Neuronal stem cell (in vitro differentiated cells): ENCODE measurements at regions not wholly inside any gene's neighbourhood (a gene's known extent, or its start where the extent isn't known, plus 50 kb on each side); places are given as distances from the start of the nearest gene placed in this dataset.
"Not testable (repeated sequence)": the region's sequence is repeated elsewhere in the genome, so short reads cannot be mapped to it uniquely, and the experiment has no call there.

Experiments used
- DNase-seq: peaks from one replicate; pipeline ENCODE4 v3.0.0-alpha.2; 2013; ENCODE audit warnings: low spot score
- H2AFZ ChIP-seq: one replicate; pipeline ENCODE4 v1.6.1; 2013; ENCODE audit warnings: mild to moderate bottlenecking, low read length, inconsistent platforms
- H2AK5ac ChIP-seq: 2 replicates; pipeline ENCODE4 v1.6.1; 2013; ENCODE audit warnings: low read depth, mild to moderate bottlenecking, inconsistent platforms, low read length, moderate library complexity, mixed read lengths
- H2BK120ac ChIP-seq: 2 replicates; pipeline ENCODE4 v1.6.1; 2013; ENCODE audit warnings: low read depth, mild to moderate bottlenecking, inconsistent platforms, low read length, moderate library complexity, mixed read lengths
- H2BK12ac ChIP-seq: one replicate; pipeline ENCODE4 v1.6.1; 2013; ENCODE audit warnings: low read length, inconsistent platforms
- H2BK15ac ChIP-seq: 2 replicates; pipeline ENCODE4 v1.6.1; 2013; ENCODE audit warnings: mild to moderate bottlenecking, low read length, inconsistent platforms, mixed read lengths
- H2BK5ac ChIP-seq: one replicate; pipeline ENCODE4 v1.6.1; 2013; ENCODE audit warnings: inconsistent platforms, mild to moderate bottlenecking, low read length, moderate library complexity
- H3K14ac ChIP-seq: one replicate; pipeline ENCODE4 v1.6.1; 2013; ENCODE audit warnings: low read length, inconsistent platforms
- H3K18ac ChIP-seq: 2 replicates; pipeline ENCODE4 v1.6.1; 2013; ENCODE audit warnings: low read length, inconsistent platforms
- H3K23ac ChIP-seq: 2 replicates; pipeline ENCODE4 v1.6.1; 2013; ENCODE audit warnings: low read depth, mild to moderate bottlenecking, mixed read lengths, low read length, inconsistent platforms; ENCODE audit not compliant: poor library complexity
- H3K27ac ChIP-seq: replicated peaks from 3 replicates; pipeline ENCODE4 v1.5.1; 2013; ENCODE audit warnings: low read length, inconsistent platforms
- H3K27me3 ChIP-seq, 3 experiments: 2 replicates each; pipeline ENCODE4 v1.6.1; 2013; ENCODE audit warnings: low read length in 3 of 3, mild to moderate bottlenecking in 2 of 3, inconsistent platforms in 1 of 3, low read depth in 1 of 3, mixed read lengths in 1 of 3, moderate library complexity in 1 of 3; ENCODE audit not compliant: control insufficient read depth in 3 of 3, insufficient read depth in 3 of 3
- H3K36me3 ChIP-seq, 2 donors: replicated peaks in 1 of 2; 2 replicates each; pipeline ENCODE4 v1.6.1; 2013; ENCODE audit warnings: low read length in 2 of 2; ENCODE audit not compliant: control insufficient read depth in 2 of 2, insufficient read depth in 2 of 2
- H3K4ac ChIP-seq: 2 replicates; pipeline ENCODE4 v1.6.1; 2013; ENCODE audit warnings: inconsistent platforms, mild to moderate bottlenecking, low read length, moderate library complexity
- H3K4me1 ChIP-seq, 2 donors: 1 replicate in 1 of 2; 2 replicates in 1 of 2; pipeline ENCODE4 v1.6.1; 2013; ENCODE audit warnings: low read length in 2 of 2, low read depth in 1 of 2; ENCODE audit not compliant: control insufficient read depth in 2 of 2, insufficient read depth in 1 of 2
- H3K4me2 ChIP-seq: one replicate; pipeline ENCODE4 v1.6.1; 2013; ENCODE audit warnings: mild to moderate bottlenecking, low read length, inconsistent platforms; ENCODE audit not compliant: insufficient read depth, poor library complexity, severe bottlenecking
- H3K4me3 ChIP-seq, 2 donors: 2 replicates each; pipeline ENCODE4 v1.5.1; 2013; ENCODE audit warnings: low read length in 2 of 2, mild to moderate bottlenecking in 2 of 2, inconsistent platforms in 1 of 2, moderate library complexity in 1 of 2
- H3K79me1 ChIP-seq: one replicate; pipeline ENCODE4 v1.6.1; 2013; ENCODE audit warnings: low read depth, mild to moderate bottlenecking, inconsistent platforms, low read length, moderate library complexity
- H3K9ac ChIP-seq: one replicate; pipeline ENCODE4 v1.6.1; 2013; ENCODE audit warnings: mild to moderate bottlenecking, low read depth, low read length, inconsistent platforms; ENCODE audit not compliant: poor library complexity
- H3K9me3 ChIP-seq, 2 donors: replicated peaks in 1 of 2; 2 replicates each; pipeline versions ENCODE3 to v1.6.1; 2013; ENCODE audit warnings: low read length in 2 of 2, mild to moderate bottlenecking in 2 of 2, inconsistent platforms in 1 of 2, low read depth in 1 of 2, mixed read lengths in 1 of 2, moderate library complexity in 1 of 2; ENCODE audit not compliant: control insufficient read depth in 2 of 2, insufficient read depth in 1 of 2
- H4K8ac ChIP-seq: one replicate; pipeline ENCODE4 v1.6.1; 2013; ENCODE audit warnings: low read depth, mild to moderate bottlenecking, inconsistent platforms, low read length, moderate library complexity
- H4K91ac ChIP-seq: one replicate; pipeline ENCODE4 v1.6.1; 2013; ENCODE audit warnings: low read length, low read depth, mild to moderate bottlenecking, inconsistent platforms; ENCODE audit not compliant: poor library complexity
- WGBS, 2 donors: extraction: QIAGEN DNeasy Blood & Tissue Kit; methylation state at CpG; one replicate each; pipeline ENCODE4 v1.1.7; 2013; ENCODE audit warnings: missing lambda C conversion rate in 2 of 2, mixed read lengths in 1 of 2; ENCODE audit not compliant: insufficient read length in 2 of 2, insufficient replicate concordance in 1 of 2; ENCODE audit errors: extremely low coverage in 2 of 2; 5-methylcytosine and 5-hydroxymethylcytosine counted together

- no CpG with 5 or more reads among the region's 4 CpGs for WGBS, 2 donors
- H3K27ac ChIP-seq, result no peak overlapping the region
Measured at GRCh38 chr6:121951123-121951522, 448.3 kb upstream of the HSF2 start.

GRCh38 chr6:121951918-121952379 is 447.5 kb upstream of the HSF2 start:
- no CpG with 5 or more reads among the region's 5 CpGs for WGBS, 2 donors
- no peak overlapping the region for H2AFZ ChIP-seq

More at GRCh38 chr6:121951123-121951522, 448.3 kb upstream of the HSF2 start:
- no peak overlapping the region for H2AFZ ChIP-seq
- H3K79me1 ChIP-seq, result no peaks in the 10 kb centered on the region
- H3K9me3 ChIP-seq, result no peaks in the 10 kb centered on the region
- no peak overlapping the region for H3K4me3 ChIP-seq
- no peak overlapping the region for H3K23ac ChIP-seq
- H3K4me2 ChIP-seq, result no peak overlapping the region
- H3K27me3 ChIP-seq, result no peaks in the 10 kb centered on the region
- no peak for DNase-seq
- no peaks in the 10 kb centered on the region for H3K36me3 ChIP-seq
- no peak overlapping the region for H4K8ac ChIP-seq
- no peak overlapping the region for H2BK12ac ChIP-seq
- H3K9ac ChIP-seq, result no peak overlapping the region
- H4K91ac ChIP-seq, result no peak overlapping the region
- no peak overlapping the region for H3K18ac ChIP-seq
- no peak overlapping the region for H2BK15ac ChIP-seq
- no peak overlapping the region for H2AK5ac ChIP-seq
- H3K14ac ChIP-seq, result no peak overlapping the region
- no peaks in the 10 kb centered on the region for H3K4me1 ChIP-seq
- H2BK5ac ChIP-seq, result no peak overlapping the region
- no peak overlapping the region for H2BK120ac ChIP-seq
- H3K4ac ChIP-seq, result no peak overlapping the region

GRCh38 chr6:121955401-121955800 is 444.1 kb upstream of the HSF2 start:
- H2BK120ac ChIP-seq, H3K4me2 ChIP-seq, H4K91ac ChIP-seq, H3K27ac ChIP-seq, H3K4ac ChIP-seq, H3K23ac ChIP-seq, H3K36me3 ChIP-seq, H2AK5ac ChIP-seq, H4K8ac ChIP-seq, H3K4me3 ChIP-seq, H3K27me3 ChIP-seq, H3K9me3 ChIP-seq, H2BK5ac ChIP-seq, H3K9ac ChIP-seq, H3K14ac ChIP-seq, H2AFZ ChIP-seq, H3K79me1 ChIP-seq, H2BK12ac ChIP-seq, H2BK15ac ChIP-seq, H3K18ac ChIP-seq, H3K4me1 ChIP-seq, DNase-seq: not testable (repeated sequence)
- WGBS, 2 donors, result no CpG with 5 or more reads among the region's 2 CpGs

More at GRCh38 chr6:121951918-121952379, 447.5 kb upstream of the HSF2 start:
- Histone ChIP-seq H2BK120ac (no peak overlapping the region), H2AK5ac (no peak overlapping the region), H3K36me3 (no peaks in the 10 kb centered on the region), H3K9me3 (no peaks in the 10 kb centered on the region), H2BK15ac (no peak overlapping the region), H3K14ac (no peak overlapping the region), H3K4ac (no peak overlapping the region), H3K27me3 (no peaks in the 10 kb centered on the region), H3K4me3 (no peak overlapping the region), H3K18ac (no peak overlapping the region), H3K4me2 (no peak overlapping the region), H3K4me1 (no peaks in the 10 kb centered on the region), H3K79me1 (no peaks in the 10 kb centered on the region), H4K8ac (no peak overlapping the region), H2BK12ac (no peak overlapping the region), H4K91ac (no peak overlapping the region), H3K23ac (no peak overlapping the region), H2BK5ac (no peak overlapping the region), H3K27ac (no peak overlapping the region), H3K9ac (no peak overlapping the region)
- no peak for DNase-seq

GRCh38 chr6:121956782-121957181 is 442.7 kb upstream of the HSF2 start:
- Histone ChIP-seq H3K4me2 (no peak overlapping the region), H2BK120ac (no peak overlapping the region), H3K27ac (no peak overlapping the region), H3K23ac (no peak overlapping the region), H4K8ac (no peak overlapping the region), H3K9ac (no peak overlapping the region), H3K9me3 (no peaks in the 10 kb centered on the region), H2AK5ac (no peak overlapping the region), H2BK12ac (no peak overlapping the region), H3K14ac (no peak overlapping the region), H2AFZ (no peak overlapping the region), H3K36me3 (no peaks in the 10 kb centered on the region), H3K18ac (no peak overlapping the region), H2BK5ac (no peak overlapping the region), H3K4me3 (no peak overlapping the region), H3K4ac (no peak overlapping the region), H3K79me1 (no peaks in the 10 kb centered on the region), H3K4me1 (no peaks in the 10 kb centered on the region), H4K91ac (no peak overlapping the region), H2BK15ac (no peak overlapping the region), H3K27me3 (no peaks in the 10 kb centered on the region)
- whole genome bisulfite sequencing, 2 donors, result no CpG with 5 or more reads among the region's 2 CpGs
- no peak for DNase-seq
